ENCODE measurements at regions not wholly inside any gene's neighbourhood (a gene's known extent, or its start where the extent isn't known, plus 50 kb on each side); places are given as distances from the start of the nearest gene placed in this dataset.

- no peak for DNase-seq (ENCODE audit: low read depth in 3 of 3)
These were observed 154.9 kb upstream of the ANKRD28 start for GRCh38 chr3:15952543-15953175.

DNA sequence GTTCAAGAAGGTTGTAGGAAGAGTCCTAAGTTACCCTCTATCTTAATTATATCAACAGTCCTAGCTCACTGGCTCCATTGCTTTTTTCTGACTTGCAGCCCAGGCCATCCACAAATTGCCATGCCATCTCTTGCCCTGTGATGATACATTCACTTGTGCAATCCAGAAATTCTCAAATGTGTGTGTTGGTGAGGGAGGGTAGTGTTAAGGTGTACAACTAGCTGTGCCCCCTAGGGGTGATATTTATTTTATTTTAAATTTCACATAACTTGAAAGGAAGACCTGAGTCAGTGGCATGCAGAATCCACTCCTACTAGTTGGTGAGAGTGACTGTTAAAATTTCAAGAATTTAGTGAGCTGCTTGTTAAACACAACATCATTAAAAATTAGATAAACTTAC, 156.1 kb upstream of the ANKRD28 start:
- DNase-seq (ENCODE audit: low read depth in 3 of 3) = no peak

- no peak for DNase-seq (ENCODE audit: low read depth in 3 of 3)
These were observed 158.2 kb upstream of the ANKRD28 start for GRCh38 chr3:15955968-15956367.

DNA sequence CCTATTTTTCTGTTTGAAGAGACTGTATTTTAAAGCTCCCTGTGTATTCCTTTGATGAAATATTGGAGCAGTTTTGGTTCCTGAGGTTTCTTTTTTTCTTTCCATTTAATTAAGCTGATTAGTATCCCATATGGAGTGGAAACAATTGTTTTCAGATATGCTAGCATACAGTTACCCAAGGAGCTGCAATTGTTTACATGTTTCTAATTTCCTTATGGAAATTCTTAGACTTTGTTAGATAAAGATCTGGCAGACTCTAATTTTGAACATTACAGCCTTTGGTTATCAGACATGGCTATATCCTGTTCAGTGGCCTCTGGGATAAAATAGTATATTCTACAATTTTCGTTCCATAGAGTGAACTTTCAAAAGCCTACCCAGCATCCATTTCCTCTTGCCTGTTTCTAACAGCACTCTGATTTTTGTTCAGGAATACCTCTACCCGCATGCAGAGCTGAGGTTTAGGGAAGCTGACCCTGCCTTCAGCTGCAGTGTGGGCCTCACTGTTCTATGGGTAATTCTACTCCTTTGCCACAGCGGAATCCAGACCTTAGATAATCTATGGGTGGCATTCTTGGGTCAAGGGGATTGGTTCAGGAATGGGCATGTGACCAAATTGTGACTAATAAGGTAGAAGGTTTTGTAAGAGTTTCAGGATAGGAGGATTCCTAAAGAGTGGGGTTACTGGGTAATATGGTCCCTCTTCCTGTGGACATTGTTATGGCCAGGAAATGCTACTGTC, 161.1 kb upstream of the ANKRD28 start:
- no peak for DNase-seq (ENCODE audit: low read depth in 3 of 3)

DNA sequence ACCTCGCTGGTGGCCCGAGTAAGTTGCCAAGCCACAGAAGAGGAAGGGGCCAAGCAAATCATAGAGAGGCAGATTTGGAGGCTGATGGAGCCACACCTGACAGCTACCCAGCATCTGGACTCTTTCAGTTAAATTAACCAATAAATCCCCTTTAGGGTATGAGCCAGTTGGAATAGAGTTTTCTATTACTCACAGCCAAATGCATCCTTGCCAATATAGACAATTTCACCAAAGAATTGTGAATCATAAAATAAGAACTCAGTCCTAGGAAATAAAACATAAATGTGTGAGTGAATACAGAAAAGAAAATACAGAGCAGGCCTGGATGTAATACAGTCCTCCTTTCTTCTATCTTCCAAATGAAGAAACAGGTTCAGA, 161.6 kb upstream of the ANKRD28 start:
- no peak for DNase-seq (ENCODE audit: low read depth in 3 of 3)

DNA sequence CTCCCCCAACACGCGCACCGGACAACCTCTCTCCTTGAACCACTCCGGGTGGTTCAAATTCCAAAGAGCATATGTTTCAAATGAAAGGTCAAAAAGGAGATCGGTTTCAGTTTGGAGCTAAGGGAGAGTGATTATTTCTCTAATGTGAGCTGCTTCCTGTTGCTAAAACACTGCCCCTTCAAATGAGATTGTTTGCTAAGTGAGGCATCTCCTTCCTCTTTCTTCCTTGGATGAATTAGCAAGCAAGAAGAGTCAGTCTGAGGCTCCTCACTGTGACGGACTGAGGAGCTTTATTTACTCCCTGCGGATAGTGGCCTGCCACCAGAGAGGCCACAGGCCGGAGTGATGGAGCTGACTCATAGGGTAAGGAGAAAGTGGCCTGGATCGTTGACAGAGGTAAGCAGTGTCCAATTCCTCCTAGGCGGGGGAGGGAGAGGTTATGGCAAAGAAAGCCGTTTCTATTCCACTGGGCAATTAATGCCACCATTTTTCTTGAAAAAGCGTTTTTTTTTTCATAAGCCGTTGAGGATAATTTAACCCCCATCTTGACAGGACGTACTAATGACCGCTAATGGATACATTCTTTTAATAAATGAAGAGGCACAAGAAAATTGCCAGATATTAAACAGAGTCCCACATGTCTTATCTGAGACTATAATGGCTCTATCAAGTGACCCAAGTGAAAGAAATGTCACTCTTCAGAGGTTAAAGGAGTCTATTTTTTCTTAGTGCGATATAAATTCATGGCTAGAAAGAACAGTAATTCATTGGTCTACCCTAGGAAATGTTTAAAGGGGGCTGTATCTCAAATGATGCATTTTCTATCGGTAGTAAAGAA, 167.0 kb upstream of the ANKRD28 start:
- DNase-seq (ENCODE audit: low read depth in 3 of 3) = no peak

GRCh38 chr3:15967577-15967976, 169.8 kb upstream of the ANKRD28 start:
- DNase-seq (ENCODE audit: low read depth in 3 of 3) = no peak

- DNase-seq (ENCODE audit: low read depth in 3 of 3) = no peak
These were observed 172.3 kb upstream of the ANKRD28 start for GRCh38 chr3:15969874-15970640.

GRCh38 chr3:15973414-15973813, 175.6 kb upstream of the ANKRD28 start:
- no peak for DNase-seq (ENCODE audit: low read depth in 3 of 3)

GRCh38 chr3:15973940-15974339, 176.2 kb upstream of the ANKRD28 start:
- DNase-seq (ENCODE audit: low read depth in 3 of 3) = no peak

- no peak for DNase-seq (ENCODE audit: low read depth in 3 of 3)
These were observed 176.9 kb upstream of the ANKRD28 start for GRCh38 chr3:15974647-15975046.

GRCh38 chr3:15976524-15976923, 178.7 kb upstream of the ANKRD28 start:
- DNase-seq (ENCODE audit: low read depth in 3 of 3) = no peak

GRCh38 chr3:15977090-15977489, 179.3 kb upstream of the ANKRD28 start:
- DNase-seq (ENCODE audit: low read depth in 3 of 3) = no peak

DNA sequence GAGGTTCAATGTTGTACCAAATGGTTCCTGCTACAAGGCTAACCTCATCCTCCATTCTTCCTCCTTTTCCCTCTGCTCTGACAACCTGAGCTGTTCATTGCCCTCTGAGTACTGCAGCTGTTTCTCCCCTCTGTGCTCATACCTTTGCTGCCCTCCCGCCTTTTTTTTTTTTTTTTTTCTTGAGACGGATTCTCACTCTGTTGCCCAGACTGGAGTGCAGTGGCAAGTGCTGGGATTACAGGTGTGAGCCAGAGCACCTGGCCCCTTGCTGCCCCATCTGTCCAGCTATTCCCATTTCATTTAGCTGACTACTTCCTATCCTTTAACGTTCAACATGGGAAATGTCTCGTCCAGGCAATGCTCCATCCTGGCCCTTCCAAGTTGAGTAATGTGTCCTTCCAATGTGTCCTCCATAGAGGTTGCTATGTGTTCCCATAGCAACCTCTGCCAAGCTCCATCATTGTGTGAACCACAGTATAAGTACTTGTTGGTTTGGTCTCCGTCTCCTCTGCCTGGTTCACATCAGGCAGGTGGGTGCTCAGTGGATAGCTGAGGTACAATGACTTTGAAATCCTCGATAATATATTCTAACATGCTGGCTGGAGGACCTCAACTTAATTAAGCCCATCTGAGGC, 179.9 kb upstream of the ANKRD28 start:
- no peak for DNase-seq (ENCODE audit: low read depth in 3 of 3)

- DNase-seq (ENCODE audit: low read depth in 3 of 3) = no peak
These were observed 181.0 kb upstream of the ANKRD28 start for GRCh38 chr3:15978801-15979200.

DNA sequence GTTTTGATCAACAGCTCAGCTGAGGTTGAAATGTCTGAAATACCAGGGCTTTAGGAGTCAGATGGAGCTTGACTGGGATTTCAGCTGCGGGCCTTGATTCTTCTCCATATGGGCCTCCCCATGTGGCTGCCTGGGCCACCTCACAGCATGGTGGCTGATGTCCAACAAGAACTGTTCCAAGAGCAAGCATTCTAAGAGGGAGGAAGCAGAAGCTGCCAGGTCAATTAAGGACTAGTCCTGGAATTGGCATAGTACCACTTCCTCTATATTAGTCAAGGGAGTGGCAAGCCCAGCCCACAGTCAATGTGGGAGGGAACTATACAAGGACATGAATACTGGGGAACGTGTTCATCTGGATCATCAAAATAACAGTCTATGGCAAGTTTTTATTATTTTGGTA, 181.7 kb upstream of the ANKRD28 start:
- no peak for DNase-seq (ENCODE audit: low read depth in 3 of 3)

- DNase-seq (ENCODE audit: low read depth in 3 of 3) = no peak
These were observed 182.1 kb upstream of the ANKRD28 start for GRCh38 chr3:15979900-15980299.

DNA sequence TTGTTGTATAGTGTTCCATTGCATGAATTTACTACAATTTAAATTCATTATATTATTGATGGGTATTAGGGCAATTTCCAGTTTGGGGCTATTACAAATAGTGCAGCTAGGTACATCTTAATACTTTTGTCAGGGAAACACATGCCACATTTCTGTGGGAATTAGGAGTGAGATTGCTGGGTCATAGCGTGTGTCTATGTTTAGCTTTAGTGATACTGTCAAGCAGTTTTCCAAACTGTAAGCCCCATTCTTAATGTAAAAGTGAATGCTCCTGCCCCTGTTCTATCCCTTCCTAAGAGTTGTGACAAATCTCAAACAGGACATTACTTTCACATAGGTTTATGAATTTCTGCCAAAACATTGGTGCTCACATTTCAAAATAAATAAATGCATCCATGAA, 184.5 kb upstream of the ANKRD28 start:
- DNase-seq (ENCODE audit: low read depth in 3 of 3) = no peak

GRCh38 chr3:15982667-15983196, 185.0 kb upstream of the ANKRD28 start:
- DNase-seq (ENCODE audit: low read depth in 3 of 3) = no peak

- no peak for DNase-seq (ENCODE audit: low read depth in 3 of 3)
These were observed 185.5 kb upstream of the ANKRD28 start for GRCh38 chr3:15983232-15983631.

DNA sequence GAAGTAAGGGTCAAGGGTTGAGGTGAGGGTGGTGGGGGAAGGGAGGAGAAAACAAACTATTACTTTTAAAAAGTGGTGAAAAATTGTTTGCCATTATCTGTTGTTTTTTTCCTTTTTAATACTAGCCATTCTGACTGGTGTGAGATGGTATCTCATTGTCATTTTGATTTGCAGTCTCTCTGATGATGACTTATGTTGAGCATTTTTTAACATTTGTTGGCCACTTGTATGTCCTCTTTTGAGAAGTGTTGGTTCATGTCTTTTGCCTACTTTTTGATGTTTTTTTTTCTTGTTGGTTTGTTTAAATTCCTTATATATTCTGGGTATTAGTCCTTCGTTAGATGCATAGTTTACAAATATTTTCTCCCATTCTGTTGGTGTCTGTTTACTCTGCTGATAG, 185.9 kb upstream of the ANKRD28 start:
- no peak for DNase-seq (ENCODE audit: low read depth in 3 of 3)
